SKM-1 treated with dmso at 0.1 percent for 144 hours (cell line): ENCODE measurements at regions not wholly inside any gene's neighbourhood (a gene's known extent, or its start where the extent isn't known, plus 50 kb on each side); places are given as distances from the start of the nearest gene placed in this dataset.

ENCODE experiments used
- DNase-seq: peaks from one replicate; lab custom pipeline; 2025; ENCODE audit not compliant: unreplicated experiment; lab: John Stamatoyannopoulos, UW

- no peak for DNase-seq
Measured at GRCh38 chr10:88126699-88127098, 263.3 kb downstream of the PTEN start.

- DNase-seq = no peak
Measured at GRCh38 chr10:88127269-88127668, 263.8 kb downstream of the PTEN start.

- no peak for DNase-seq
Measured at GRCh38 chr10:88127766-88128165, 264.3 kb downstream of the PTEN start.

- DNase-seq = no peak
Measured at GRCh38 chr10:88129013-88129412, 265.6 kb downstream of the PTEN start.

GRCh38 chr10:88130912-88131311, 267.5 kb downstream of the PTEN start:
- DNase-seq = no peak

GRCh38 chr10:88131511-88132139, 268.2 kb downstream of the PTEN start:
- DNase-seq = no peak

- no peak for DNase-seq
Measured at GRCh38 chr10:88136712-88137111, 273.3 kb downstream of the PTEN start.

GRCh38 chr10:88138319-88138848, 275.0 kb downstream of the PTEN start:
- no peak for DNase-seq

GRCh38 chr10:88147000-88147798, 283.8 kb downstream of the PTEN start:
- no peak for DNase-seq

- no peak for DNase-seq
Measured at GRCh38 chr10:88149906-88150305, 286.5 kb downstream of the PTEN start.

- DNase-seq = no peak
Measured at GRCh38 chr10:88150339-88150738, 286.9 kb downstream of the PTEN start.

- DNase-seq = no peak
Measured at GRCh38 chr10:88152728-88153133, 289.3 kb downstream of the PTEN start.

GRCh38 chr10:88154596-88155250, 291.3 kb downstream of the PTEN start:
- DNase-seq = no peak

- DNase-seq = no peak
Measured at GRCh38 chr10:88156341-88156740, 292.9 kb downstream of the PTEN start.

GRCh38 chr10:88157981-88158465, 294.6 kb downstream of the PTEN start:
- DNase-seq = peak; percentile 11

- no peak for DNase-seq
Measured at GRCh38 chr10:88158526-88159122, 295.2 kb downstream of the PTEN start.

GRCh38 chr10:88159127-88159829, 295.9 kb downstream of the PTEN start:
- no peak for DNase-seq

- no peak for DNase-seq
Measured at GRCh38 chr10:88161070-88161469, 297.6 kb downstream of the PTEN start.

GRCh38 chr10:88161756-88162155, 298.3 kb downstream of the PTEN start:
- DNase-seq = no peak

- DNase-seq = no peak
Measured at GRCh38 chr10:88162852-88163251, 299.4 kb downstream of the PTEN start.

- no peak for DNase-seq
Measured at GRCh38 chr10:88163572-88163971, 300.1 kb downstream of the PTEN start.
